DOHH2 (cell line): ENCODE measurements at regions not wholly inside any gene's neighbourhood (a gene's known extent, or its start where the extent isn't known, plus 50 kb on each side); places are given as distances from the start of the nearest gene placed in this dataset.
"Not testable (repeated sequence)": the region's sequence is repeated elsewhere in the genome, so short reads cannot be mapped to it uniquely, and the experiment has no call there.

Experiments
- H3F3A ChIP-seq: fragments of 200-600 bp; sonication (generic), shearing (Covaris generic); 2 replicates; pipeline ENCODE4 v1.6.0; 2016; ENCODE audit warnings: antibody characterized with exemption, mild to moderate bottlenecking; ENCODE audit not compliant: control insufficient read depth, insufficient read depth
- H3K27ac ChIP-seq: fragments of 200-600 bp; sonication (generic); 2 replicates; pipeline ENCODE4 v1.5.1; 2014; ENCODE audit warnings: low read depth, mild to moderate bottlenecking, low read length, moderate library complexity
- H3K27me3 ChIP-seq: fragments of 200-600 bp; sonication (generic); 2 replicates; pipeline ENCODE4 v1.6.1; 2014; ENCODE audit warnings: mild to moderate bottlenecking, low read length, mixed read lengths; ENCODE audit not compliant: control insufficient read depth
- H3K36me3 ChIP-seq: fragments of 200-600 bp; sonication (generic); 2 replicates; pipeline ENCODE4 v1.6.1; 2014; ENCODE audit warnings: mild to moderate bottlenecking, low read length, moderate library complexity, mixed read lengths; ENCODE audit not compliant: control insufficient read depth
- H3K4me1 ChIP-seq: fragments of 200-600 bp; sonication (generic); 2 replicates; pipeline ENCODE4 v1.6.1; 2014; ENCODE audit warnings: mild to moderate bottlenecking, low read length, mixed read lengths; ENCODE audit not compliant: control insufficient read depth
- H3K4me2 ChIP-seq: fragments of 200-600 bp; sonication (generic); 2 replicates; pipeline ENCODE4 v1.6.0; 2014; ENCODE audit warnings: mild to moderate bottlenecking, low read length, moderate library complexity
- H3K4me3 ChIP-seq: fragments of 200-600 bp; sonication (generic); 2 replicates; pipeline ENCODE4 v1.5.1; 2014; ENCODE audit warnings: mild to moderate bottlenecking, low read length, mixed read lengths
- H3K79me2 ChIP-seq: fragments of 200-600 bp; sonication (generic); 2 replicates; pipeline ENCODE4 v1.6.1; 2014; ENCODE audit warnings: mild to moderate bottlenecking, low read length, mixed read lengths; ENCODE audit not compliant: control insufficient read depth
- H3K9me2 ChIP-seq: fragments of 200-600 bp; sonication (generic); replicated peaks from 2 replicates; pipeline ENCODE4 v1.6.1; 2014; ENCODE audit warnings: mild to moderate bottlenecking, low read length, mixed read lengths; ENCODE audit not compliant: control insufficient read depth
- H3K9me3 ChIP-seq: fragments of 200-600 bp; sonication (generic); 2 replicates; pipeline ENCODE4 v1.6.1; 2014; ENCODE audit warnings: antibody characterized with exemption, low read length, mixed read lengths; ENCODE audit not compliant: control insufficient read depth, insufficient read depth
- H4K20me1 ChIP-seq: fragments of 200-600 bp; sonication (generic); 2 replicates; pipeline ENCODE4 v1.6.0; 2014; ENCODE audit warnings: low read depth, mild to moderate bottlenecking, antibody characterized with exemption, low read length, moderate library complexity; ENCODE audit not compliant: control insufficient read depth, insufficient read depth
- EZH2phosphoT487 ChIP-seq: fragments of 200-600 bp; sonication (generic); IDR thresholded peaks from 2 replicates; pipeline ENCODE4 v1.6.1; 2017; ENCODE audit warnings: borderline replicate concordance, mild to moderate bottlenecking, antibody characterized with exemption, low read length, moderate library complexity, mixed read lengths
- TF ChIP-seq, protein P1 (sequence below): fragments of 200-600 bp; sonication (generic); IDR thresholded peaks from one replicate; pipeline ENCODE4 v1.5.1; 2014; ENCODE audit warnings: antibody characterized with exemption, mild to moderate bottlenecking, low read depth, low read length; ENCODE audit not compliant: poor library complexity, severe bottlenecking

DNA sequence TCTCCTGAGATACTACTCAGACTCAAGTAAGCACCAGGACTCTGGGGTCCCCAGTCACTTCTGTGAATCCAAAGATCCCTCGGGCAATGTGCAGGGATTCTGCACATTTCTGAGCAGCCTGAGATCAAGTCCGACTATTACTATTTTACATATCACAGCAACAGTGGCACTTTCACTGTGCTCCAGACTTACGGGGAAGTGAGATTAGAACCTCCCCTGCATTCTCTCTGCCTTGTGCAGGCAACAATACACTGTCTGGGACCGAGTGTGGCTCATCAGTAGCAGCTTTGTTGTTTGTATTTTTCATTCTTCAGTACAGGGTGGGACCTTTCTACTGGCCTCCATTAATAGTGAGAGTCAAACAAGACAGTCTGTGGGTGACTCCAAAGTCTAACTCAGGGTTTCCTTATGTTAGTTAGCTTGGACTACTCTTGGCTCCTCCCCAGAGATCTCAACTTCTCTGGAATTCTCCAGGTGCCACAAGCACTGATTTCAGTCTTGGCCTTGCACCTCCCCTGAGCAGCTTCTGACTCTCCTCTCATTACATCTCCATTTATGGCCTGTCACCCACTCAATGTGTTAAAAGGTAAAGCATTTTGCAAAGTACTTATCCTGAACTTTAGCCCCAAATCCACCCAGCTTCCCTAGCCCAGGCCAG is 76.2 kb upstream of the TOP3B start:
- Histone ChIP-seq H3K27me3 (no peaks in the 10 kb centered on the region), H3K4me2 (peak overlapping the region; percentile 56), H3K4me1 (peaks cover 56% of the 10 kb centered on the region), H3K36me3 (peaks cover 3% of the 10 kb centered on the region; the same call in 1 of the 2 replicates), H3K9me3 (no peaks in the 10 kb centered on the region), H3F3A (peaks cover 6% of the 10 kb centered on the region; the same call in 1 of the 2 replicates), H3K79me2 (no peaks in the 10 kb centered on the region), H3K4me3 (peak overlapping the region; percentile 38), H3K27ac (peak overlapping the region; percentile 13; the same call in 1 of the 2 replicates), H3K9me2 (no peaks in the 10 kb centered on the region), H4K20me1 (no peaks in the 10 kb centered on the region)
- no peak for TF ChIP-seq EZH2phosphoT487
- TF ChIP-seq, protein P1, sequence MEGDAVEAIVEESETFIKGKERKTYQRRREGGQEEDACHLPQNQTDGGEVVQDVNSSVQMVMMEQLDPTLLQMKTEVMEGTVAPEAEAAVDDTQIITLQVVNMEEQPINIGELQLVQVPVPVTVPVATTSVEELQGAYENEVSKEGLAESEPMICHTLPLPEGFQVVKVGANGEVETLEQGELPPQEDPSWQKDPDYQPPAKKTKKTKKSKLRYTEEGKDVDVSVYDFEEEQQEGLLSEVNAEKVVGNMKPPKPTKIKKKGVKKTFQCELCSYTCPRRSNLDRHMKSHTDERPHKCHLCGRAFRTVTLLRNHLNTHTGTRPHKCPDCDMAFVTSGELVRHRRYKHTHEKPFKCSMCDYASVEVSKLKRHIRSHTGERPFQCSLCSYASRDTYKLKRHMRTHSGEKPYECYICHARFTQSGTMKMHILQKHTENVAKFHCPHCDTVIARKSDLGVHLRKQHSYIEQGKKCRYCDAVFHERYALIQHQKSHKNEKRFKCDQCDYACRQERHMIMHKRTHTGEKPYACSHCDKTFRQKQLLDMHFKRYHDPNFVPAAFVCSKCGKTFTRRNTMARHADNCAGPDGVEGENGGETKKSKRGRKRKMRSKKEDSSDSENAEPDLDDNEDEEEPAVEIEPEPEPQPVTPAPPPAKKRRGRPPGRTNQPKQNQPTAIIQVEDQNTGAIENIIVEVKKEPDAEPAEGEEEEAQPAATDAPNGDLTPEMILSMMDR: no peak

DNA sequence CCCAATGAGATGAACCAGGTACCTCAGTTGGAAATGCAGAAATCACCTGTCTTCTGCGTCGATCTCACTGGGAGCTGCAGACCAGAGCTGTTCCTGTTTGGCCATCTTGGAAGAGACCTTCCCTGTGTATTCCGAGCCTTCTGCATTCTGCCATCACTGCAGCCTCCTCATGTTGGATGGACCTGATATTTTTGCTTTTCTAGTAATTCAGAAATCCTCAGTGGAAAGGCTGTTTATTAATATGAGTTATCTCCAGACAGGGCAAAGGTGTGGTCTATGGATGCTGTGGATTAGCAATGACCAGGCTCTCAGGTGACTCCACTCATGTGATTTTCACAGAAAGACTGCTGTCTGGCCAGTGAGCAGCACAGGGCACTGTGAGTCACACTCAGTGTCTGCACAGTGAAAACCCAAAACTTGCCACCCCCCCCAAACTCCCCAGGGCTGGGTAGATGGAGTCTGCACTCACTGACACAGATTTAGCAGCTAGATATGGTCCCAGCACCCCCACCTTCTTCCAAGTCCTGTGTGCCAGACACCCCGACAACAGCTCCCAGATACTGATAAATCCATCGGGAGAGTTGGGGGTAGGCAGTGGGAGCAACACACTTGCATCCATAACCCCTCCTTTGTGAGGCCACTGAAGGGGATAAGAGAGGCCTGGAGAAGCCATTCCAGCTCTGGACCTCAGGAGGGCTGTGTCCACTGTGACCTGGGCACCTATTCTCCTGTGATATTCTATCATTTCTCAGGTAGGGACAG is 75.2 kb upstream of the TOP3B start:
- H3K27me3 ChIP-seq: no peaks in the 10 kb centered on the region
- no peaks in the 10 kb centered on the region for H4K20me1 ChIP-seq
- H3K4me3 ChIP-seq: peak overlapping the region; percentile 38; the same call in 1 of the 2 replicates
- peaks cover 3% of the 10 kb centered on the region; the same call in 1 of the 2 replicates for H3K36me3 ChIP-seq
- H3K27ac ChIP-seq: no peak overlapping the region
- peak overlapping the region; percentile 56 for H3K4me2 ChIP-seq
- H3K4me1 ChIP-seq: peaks cover 51% of the 10 kb centered on the region
- no peaks in the 10 kb centered on the region for H3K79me2 ChIP-seq
- H3K9me3 ChIP-seq: no peaks in the 10 kb centered on the region
- no peaks in the 10 kb centered on the region for H3K9me2 ChIP-seq
- TF ChIP-seq, protein P1: no peak
- no peak for TF ChIP-seq EZH2phosphoT487
- H3F3A ChIP-seq: peaks cover 6% of the 10 kb centered on the region; the same call in 1 of the 2 replicates

DNA sequence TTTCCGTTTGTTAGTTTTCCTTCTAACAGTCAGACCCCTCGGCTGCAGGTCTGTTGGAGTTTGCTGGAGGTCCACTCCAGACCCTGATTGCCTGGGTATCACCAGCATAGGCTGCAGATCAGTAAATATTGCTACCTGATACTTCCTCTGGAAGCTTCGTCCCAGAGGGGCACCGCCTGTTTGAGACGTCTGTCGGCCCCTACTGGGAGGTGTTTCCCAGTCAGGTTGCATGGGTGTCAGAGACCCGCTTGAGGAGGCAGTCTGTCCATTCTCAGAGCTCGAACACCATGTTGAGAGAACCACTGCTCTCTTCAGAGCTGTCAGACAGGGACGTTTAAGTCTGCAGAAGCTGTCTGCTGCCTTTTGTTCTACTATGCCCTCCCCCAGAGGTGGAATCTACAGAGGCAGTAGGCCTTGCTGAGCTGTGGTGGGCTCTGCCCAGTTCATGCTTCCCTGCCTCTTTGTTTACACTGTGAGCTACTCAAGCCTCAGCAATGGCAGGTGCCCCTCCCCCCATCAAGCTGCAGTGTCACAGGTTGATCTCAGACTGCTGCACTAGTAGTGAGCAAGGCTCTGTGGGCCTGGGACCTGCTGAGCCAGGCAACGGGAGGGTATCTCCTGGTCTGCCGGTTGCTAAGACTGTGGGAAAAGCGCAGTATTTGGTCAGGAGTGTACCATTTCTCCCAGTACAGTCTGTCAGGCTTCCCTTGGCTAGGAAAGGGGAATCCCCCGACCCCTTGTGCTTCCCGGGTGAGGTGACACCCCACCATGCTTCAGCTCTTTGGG is 74.4 kb upstream of the TOP3B start:
- H3K4me1 ChIP-seq: peaks cover 48% of the 10 kb centered on the region
- not testable (repeated sequence) for H3K4me3 ChIP-seq, H3K9me3 ChIP-seq, H3K9me2 ChIP-seq, H3K27ac ChIP-seq, H4K20me1 ChIP-seq, H3K79me2 ChIP-seq, H3K4me2 ChIP-seq, H3K36me3 ChIP-seq, H3K27me3 ChIP-seq, H3F3A ChIP-seq

DNA sequence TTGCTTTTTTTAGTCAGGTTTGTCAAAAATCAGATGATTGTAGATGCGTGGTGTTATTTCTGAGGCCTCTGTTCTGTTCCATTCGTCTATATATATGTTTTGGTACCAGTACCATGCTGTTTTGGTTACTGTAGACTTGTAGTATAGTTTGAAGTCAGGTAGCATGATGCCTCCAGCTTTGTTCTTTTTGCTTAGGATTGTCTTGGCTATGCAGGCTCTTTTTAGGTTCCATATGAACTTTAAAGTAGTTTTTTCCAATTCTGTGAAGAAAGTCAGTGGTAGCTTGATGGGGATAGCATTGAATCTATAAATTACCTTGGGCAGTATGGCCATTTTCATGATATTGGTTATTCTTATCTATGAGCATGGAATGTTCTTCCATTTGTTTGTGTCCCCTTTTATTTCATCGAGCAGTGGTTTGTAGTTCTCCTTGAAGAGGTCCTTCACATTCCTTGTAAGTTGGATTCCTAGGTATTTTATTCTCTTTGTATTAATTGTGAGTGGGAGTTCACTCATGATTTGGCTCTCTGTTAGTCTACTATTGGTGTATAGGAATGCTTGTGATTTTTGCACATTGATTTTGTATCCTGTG is 70.1 kb upstream of the TOP3B start:
- H3K9me3 ChIP-seq, H4K20me1 ChIP-seq, H3K4me3 ChIP-seq, H3K79me2 ChIP-seq, H3K27ac ChIP-seq, H3K4me2 ChIP-seq, H3K9me2 ChIP-seq, H3K36me3 ChIP-seq, H3K27me3 ChIP-seq: not testable (repeated sequence)
- Histone ChIP-seq H3K4me1 (peaks cover 23% of the 10 kb centered on the region), H3F3A (peaks cover 19% of the 10 kb centered on the region)

DNA sequence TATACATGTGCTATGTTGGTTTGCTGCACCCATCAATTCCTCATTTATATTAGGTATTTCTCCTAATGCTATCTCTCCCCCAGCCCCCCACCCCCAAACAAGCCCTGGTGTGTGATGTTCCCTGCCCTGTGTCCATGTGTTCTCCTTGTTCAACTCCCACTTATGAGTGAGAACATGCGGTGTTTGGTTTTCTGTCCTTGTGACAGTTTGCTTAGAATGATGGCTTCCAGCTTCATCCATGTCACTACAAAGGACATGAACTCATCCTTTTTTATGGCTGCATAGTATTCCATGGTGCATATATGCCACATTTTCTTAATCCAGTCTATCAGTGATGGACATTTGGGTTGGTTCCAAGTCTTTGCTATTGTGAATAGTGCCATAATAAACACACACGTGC is 68.4 kb upstream of the TOP3B start:
- H3K4me3 ChIP-seq, H3K27ac ChIP-seq, H3K27me3 ChIP-seq, H3K36me3 ChIP-seq, H3K4me2 ChIP-seq, H3K9me2 ChIP-seq, H3K79me2 ChIP-seq, H4K20me1 ChIP-seq, H3K9me3 ChIP-seq: not testable (repeated sequence)
- Histone ChIP-seq H3K4me1 (peaks cover 34% of the 10 kb centered on the region), H3F3A (peaks cover 29% of the 10 kb centered on the region)
